IPS-18a (cell line): ENCODE measurements at regions not wholly inside any gene's neighbourhood (a gene's known extent, or its start where the extent isn't known, plus 50 kb on each side); places are given as distances from the start of the nearest gene placed in this dataset.

Experiments
- H3K27ac ChIP-seq: one replicate; pipeline ENCODE4 v1.5.1; 2013; ENCODE audit warnings: low read length
- H3K27me3 ChIP-seq: one replicate; pipeline ENCODE4 v1.6.1; 2013; ENCODE audit warnings: mild to moderate bottlenecking, low read length; ENCODE audit not compliant: control insufficient read depth, insufficient read depth
- H3K36me3 ChIP-seq: one replicate; pipeline ENCODE4 v1.6.1; 2013; ENCODE audit warnings: low read depth, low read length; ENCODE audit not compliant: control insufficient read depth
- H3K4me1 ChIP-seq: one replicate; pipeline ENCODE4 v1.6.1; 2013; ENCODE audit warnings: low read depth, low read length; ENCODE audit not compliant: control insufficient read depth
- H3K4me3 ChIP-seq: one replicate; pipeline ENCODE4 v1.5.1; 2013; ENCODE audit warnings: low read length
- H3K9ac ChIP-seq: one replicate; pipeline ENCODE4 v1.6.1; 2013; ENCODE audit warnings: mild to moderate bottlenecking, low read length, moderate library complexity
- H3K9me3 ChIP-seq: one replicate; pipeline ENCODE4 v1.6.1; 2013; ENCODE audit warnings: low read depth, low read length; ENCODE audit not compliant: control insufficient read depth

DNA sequence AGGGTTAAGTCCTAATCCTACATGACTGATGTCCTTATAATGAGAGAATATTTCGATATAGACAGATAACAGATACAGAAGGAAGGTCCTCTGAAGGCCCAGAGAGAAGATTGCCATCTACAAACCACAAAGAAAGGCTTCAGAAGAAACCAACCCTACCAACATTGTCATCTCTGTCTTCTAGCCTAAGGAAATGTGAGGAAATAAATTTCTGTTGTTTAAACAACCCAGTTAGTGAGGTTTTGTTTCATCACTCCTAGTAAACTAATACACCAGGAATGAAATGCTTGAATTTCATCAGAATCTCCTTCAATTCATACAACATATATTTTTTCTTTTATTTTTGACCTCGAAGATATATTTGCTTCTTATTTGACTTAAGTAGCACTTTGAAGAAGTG lies 1527.8 kb downstream of the STIM2 start:
- no peaks in the 10 kb centered on the region for H3K36me3 ChIP-seq
- H3K4me1 ChIP-seq: no peaks in the 10 kb centered on the region
- H3K4me3 ChIP-seq: no peak overlapping the region
- H3K27ac ChIP-seq: no peak overlapping the region
- H3K9me3 ChIP-seq: no peaks in the 10 kb centered on the region
- H3K27me3 ChIP-seq: no peaks in the 10 kb centered on the region
- H3K9ac ChIP-seq: no peak overlapping the region

DNA sequence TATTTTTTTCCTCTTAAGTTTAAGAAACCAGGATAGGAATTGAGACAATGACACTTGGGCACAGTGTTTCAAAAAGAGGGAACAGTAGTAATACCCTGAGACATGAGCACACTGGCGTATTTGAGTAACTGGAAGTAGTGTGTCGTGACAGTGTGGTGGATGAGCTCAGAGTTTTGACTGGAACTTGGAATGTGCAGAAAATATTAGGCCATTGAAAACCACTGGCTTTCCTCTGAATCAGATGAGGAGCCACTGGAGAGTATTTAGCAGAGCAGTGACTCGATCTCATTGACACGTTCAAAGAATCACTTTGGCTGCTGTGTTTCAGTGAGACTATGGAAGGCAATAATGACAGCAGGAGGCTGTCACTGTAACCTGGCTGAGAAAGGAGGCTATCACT lies 1531.2 kb downstream of the STIM2 start:
- Histone ChIP-seq H3K27ac (no peak overlapping the region), H3K4me3 (no peak overlapping the region), H3K4me1 (no peaks in the 10 kb centered on the region), H3K36me3 (no peaks in the 10 kb centered on the region), H3K27me3 (no peaks in the 10 kb centered on the region), H3K9me3 (no peaks in the 10 kb centered on the region), H3K9ac (no peak overlapping the region)

DNA sequence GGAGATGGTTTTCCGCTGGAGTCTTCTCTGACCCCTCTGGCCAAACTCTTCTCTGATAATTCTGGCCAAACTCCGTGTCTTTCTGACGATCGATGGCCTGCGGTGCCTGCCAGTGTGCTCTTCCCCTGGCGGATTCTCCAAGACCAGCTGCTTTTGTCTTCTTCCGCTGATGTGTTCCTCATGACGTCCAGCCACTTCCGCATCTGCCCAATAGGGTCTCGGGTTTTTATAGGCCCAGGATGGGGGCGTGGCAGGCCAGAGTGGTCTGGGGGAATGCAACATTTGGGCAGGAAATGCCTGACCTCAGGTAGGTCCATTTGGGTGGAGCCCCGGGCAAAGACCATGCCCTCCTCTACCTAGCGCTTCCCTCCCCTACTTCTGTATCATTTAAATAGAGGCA lies 1542.1 kb downstream of the STIM2 start:
- no peaks in the 10 kb centered on the region for H3K9me3 ChIP-seq
- no peaks in the 10 kb centered on the region for H3K27me3 ChIP-seq
- no peaks in the 10 kb centered on the region for H3K4me1 ChIP-seq
- no peak overlapping the region for H3K9ac ChIP-seq
- no peak overlapping the region for H3K27ac ChIP-seq
- no peaks in the 10 kb centered on the region for H3K36me3 ChIP-seq
- no peak overlapping the region for H3K4me3 ChIP-seq

DNA sequence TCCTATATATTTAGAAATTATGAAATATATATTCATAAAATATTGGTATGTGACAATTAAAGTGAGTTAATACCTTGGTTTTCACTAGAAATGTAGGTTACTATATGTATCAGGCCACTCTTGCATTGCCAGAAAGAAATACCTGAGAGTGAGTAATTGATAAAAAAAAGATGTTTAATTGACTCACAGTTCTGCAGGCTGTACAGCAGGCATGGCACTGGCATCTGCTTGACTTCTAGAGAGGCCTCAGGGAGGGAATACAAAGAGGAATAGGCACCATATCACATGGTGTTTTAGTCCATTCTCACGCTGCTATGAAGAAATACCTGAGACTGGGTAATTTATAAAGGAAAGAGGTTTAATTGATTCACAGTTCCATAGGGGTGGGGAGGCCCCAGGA lies 1560.6 kb downstream of the STIM2 start:
- Histone ChIP-seq H3K27me3 (no peaks in the 10 kb centered on the region), H3K9ac (no peak overlapping the region), H3K4me3 (no peak overlapping the region), H3K9me3 (no peaks in the 10 kb centered on the region), H3K36me3 (no peaks in the 10 kb centered on the region), H3K4me1 (no peaks in the 10 kb centered on the region), H3K27ac (no peak overlapping the region)

DNA sequence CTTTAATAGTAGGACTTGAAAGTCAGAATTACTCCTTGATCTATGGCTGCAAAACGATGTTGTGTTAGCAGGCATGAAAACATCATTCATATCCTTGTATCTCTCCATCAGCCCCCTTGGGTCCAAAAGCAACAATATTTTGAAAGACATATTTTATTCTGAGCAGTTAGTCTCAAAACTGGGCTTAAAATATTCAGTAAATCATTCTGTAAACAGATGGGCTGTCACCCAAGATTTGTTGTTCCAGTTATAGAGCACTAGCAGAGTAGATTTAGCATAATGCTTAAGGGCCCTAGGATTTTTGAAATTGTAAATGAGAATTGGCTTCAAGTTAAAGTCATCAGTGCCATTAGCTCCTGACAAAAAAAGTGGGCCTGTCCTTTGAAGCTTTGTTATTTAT lies 1565.6 kb downstream of the STIM2 start:
- H3K27ac ChIP-seq: no peak overlapping the region
- H3K9me3 ChIP-seq: no peaks in the 10 kb centered on the region
- no peak overlapping the region for H3K9ac ChIP-seq
- H3K27me3 ChIP-seq: no peaks in the 10 kb centered on the region
- H3K4me1 ChIP-seq: no peaks in the 10 kb centered on the region
- no peak overlapping the region for H3K4me3 ChIP-seq
- no peaks in the 10 kb centered on the region for H3K36me3 ChIP-seq

DNA sequence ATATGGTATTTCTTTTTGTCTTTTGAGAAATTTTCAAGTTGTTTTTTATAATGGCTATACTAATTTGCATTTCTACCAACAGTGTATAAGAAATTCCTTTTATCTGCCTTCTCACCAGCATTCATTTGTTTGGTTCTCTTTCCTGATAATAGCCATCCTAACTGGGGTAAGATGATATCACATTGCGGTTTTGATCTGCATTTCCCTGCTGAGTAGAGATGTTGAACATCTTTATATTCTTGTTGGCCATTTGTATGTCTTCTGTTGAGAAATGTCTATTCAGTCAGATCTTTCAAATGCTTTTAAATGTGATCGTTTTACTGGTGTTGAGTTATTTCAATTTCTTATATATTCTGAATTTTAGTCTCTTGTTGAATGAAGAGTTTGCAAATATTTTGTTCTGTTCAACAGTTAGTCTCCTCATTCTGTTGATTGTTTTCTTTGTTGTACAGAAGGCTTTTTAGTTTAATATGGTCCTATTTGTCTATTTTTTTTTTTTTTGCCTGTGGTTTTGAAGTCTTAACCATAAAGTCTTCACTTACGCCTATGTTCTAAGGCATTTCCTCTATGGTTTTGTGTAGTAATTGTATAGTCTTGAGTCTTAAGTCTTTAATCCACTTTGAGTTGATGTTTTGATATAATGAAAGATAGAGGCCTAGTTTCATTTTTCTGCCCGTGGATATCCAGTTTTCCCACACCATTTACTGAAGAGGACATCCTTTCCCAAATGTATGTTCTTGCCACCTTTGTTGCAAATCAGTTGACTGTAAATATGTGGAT lies 1566.9 kb downstream of the STIM2 start:
- H3K36me3 ChIP-seq: no peaks in the 10 kb centered on the region
- no peak overlapping the region for H3K27ac ChIP-seq
- no peaks in the 10 kb centered on the region for H3K9me3 ChIP-seq
- H3K9ac ChIP-seq: no peak overlapping the region
- no peaks in the 10 kb centered on the region for H3K4me1 ChIP-seq
- H3K27me3 ChIP-seq: no peaks in the 10 kb centered on the region
- no peak overlapping the region for H3K4me3 ChIP-seq

DNA sequence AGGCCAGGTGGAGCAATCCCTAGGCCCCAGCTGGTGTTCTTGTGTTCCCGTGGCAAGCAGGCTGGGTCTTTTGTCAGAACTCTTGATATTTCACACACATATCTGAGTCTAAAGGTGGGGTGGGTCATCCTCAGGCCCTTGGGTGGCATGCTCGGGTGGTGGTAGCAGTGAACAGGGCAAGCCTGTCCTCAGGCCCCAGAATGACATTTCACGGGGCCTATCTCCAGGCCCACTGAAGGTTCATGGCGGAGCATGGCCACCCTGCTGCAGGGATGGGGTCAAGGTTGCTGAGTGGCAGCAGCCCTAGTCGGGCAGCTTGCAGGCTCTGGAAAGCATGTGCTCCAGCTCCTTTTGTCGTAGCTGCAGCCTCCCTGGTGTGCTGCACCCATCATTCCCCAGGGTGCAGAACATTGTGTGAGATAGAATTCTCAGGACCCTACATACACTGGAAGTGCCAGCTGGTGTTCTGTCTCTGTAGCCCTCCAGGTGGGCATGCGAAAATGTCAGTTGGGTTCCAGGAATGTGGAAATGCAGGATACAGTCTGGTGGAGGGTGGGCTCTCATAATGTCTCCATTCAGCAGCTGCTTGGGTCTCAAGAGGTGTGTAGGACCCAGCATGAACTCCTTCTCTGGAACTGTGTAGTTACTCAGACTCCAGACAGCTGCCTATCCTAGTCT lies 1571.8 kb downstream of the STIM2 start:
- no peak overlapping the region for H3K9ac ChIP-seq
- H3K9me3 ChIP-seq: no peaks in the 10 kb centered on the region
- no peak overlapping the region for H3K27ac ChIP-seq
- H3K4me3 ChIP-seq: no peak overlapping the region
- peaks cover 14% of the 10 kb centered on the region for H3K4me1 ChIP-seq
- no peaks in the 10 kb centered on the region for H3K36me3 ChIP-seq
- no peaks in the 10 kb centered on the region for H3K27me3 ChIP-seq

DNA sequence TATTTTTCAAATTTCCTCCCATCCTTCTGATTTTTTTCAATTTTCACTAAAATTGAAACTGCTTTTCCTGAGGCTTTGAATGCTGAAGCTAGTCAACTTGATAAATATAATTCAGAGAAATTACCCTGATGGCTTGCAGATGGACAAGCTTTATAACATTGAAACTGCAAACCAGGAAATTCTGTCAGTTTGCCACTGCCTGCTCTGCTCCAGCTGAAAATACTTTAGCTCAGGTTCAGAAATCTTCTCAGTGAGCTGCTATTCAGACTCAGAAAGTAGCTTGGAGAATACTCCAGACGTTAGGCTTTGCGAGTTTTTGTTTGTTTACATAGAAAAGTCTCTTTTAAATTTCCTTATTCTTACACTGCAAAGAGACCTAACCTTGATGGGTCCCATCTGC lies 1574.7 kb downstream of the STIM2 start:
- no peak overlapping the region for H3K27ac ChIP-seq
- no peaks in the 10 kb centered on the region for H3K27me3 ChIP-seq
- H3K4me3 ChIP-seq: no peak overlapping the region
- H3K36me3 ChIP-seq: no peaks in the 10 kb centered on the region
- no peak overlapping the region for H3K9ac ChIP-seq
- H3K9me3 ChIP-seq: no peaks in the 10 kb centered on the region
- peaks cover 14% of the 10 kb centered on the region for H3K4me1 ChIP-seq

DNA sequence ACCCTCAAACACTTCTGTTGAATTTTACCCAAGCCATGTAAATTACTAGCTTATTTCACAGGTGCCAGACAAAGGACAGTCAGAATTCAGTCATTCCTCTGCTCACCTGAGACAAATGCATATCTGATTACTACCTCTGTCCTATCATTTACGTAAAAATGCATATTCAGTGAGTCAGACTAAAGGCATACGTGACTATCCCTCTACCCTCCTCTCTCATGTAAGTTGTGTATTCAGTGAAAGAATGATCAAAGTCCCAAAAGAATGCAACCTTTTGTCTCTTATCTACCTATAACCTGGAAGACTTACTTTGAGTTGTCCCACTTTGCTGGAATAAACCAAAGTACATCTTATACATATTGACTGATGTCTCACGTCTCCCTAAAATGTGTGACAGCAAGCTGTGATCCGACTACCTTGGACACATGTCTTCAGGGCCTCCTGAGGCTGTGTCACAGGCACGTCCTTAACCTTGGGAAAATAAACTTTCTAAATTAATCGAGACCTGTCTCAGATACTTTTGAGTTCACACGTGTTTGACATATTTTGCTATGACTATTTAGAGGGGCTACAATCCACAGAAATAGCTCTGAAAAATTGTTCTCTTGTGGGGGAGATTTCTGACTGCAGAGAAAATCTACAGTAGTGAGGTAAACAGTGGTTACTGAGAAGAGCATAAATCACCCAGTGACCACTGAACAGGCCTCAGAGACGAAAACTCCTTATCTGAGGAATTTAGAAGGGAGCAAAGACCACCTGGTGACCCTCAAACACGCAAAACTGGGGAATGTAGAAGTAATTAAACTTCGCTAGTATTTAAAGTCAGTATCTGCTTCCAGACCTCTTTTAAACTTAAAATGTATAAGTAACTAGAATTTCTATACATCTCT lies 1575.8 kb downstream of the STIM2 start:
- H3K4me1 ChIP-seq: peaks cover 14% of the 10 kb centered on the region
- H3K9ac ChIP-seq: no peak overlapping the region
- no peak overlapping the region for H3K4me3 ChIP-seq
- no peak overlapping the region for H3K27ac ChIP-seq
- no peaks in the 10 kb centered on the region for H3K27me3 ChIP-seq
- no peaks in the 10 kb centered on the region for H3K36me3 ChIP-seq
- H3K9me3 ChIP-seq: no peaks in the 10 kb centered on the region

DNA sequence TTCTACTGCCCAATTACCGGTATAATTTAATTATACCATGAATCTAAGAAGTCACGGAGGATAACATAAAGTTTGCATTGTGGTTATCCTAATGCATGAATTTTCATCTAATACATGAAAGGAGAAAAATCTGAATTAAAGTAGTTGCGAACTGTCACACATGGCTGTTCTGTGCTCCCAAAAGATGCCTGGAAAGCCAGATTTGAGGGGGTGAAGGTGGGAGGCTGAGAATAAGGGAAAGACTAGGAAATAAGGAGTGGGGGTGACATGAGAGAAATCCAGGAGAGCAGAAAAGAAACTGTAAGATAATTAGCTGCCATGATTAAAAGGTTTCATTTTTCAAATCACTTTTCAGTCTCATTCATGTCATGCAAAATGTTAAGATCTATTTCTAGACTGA lies 1582.7 kb downstream of the STIM2 start:
- peaks cover 5% of the 10 kb centered on the region for H3K4me1 ChIP-seq
- H3K36me3 ChIP-seq: no peaks in the 10 kb centered on the region
- no peak overlapping the region for H3K27ac ChIP-seq
- H3K27me3 ChIP-seq: no peaks in the 10 kb centered on the region
- no peak overlapping the region for H3K9ac ChIP-seq
- H3K9me3 ChIP-seq: no peaks in the 10 kb centered on the region
- H3K4me3 ChIP-seq: no peak overlapping the region

DNA sequence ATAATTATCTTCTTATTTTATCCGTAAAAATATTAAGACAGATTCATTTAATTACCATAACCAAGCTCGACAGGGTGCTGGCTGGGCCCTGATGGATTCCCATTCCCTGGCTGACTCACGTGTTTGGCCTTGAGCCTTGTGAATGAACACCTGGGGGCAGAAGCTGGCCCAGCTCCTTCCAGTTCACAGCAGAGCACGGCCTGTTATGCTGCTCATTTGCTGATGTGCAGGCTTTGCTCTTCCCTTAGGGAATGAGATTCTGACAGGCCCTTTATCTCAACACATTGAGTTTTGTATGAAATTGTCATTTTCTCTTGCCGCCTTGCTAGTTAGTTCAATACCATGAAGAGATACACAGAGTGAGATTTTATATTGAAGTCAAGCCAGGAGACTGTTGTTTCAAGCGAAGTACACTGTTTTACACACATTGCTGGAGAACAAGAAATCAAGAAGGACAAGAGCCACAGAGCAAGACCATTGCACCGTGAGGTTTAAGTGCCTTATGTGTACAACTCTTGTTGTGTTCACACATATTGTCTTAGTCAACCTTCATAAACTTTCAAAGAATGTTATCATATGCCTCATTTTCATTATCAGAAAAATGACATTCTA lies 1583.3 kb downstream of the STIM2 start:
- H3K27ac ChIP-seq: no peak overlapping the region
- no peaks in the 10 kb centered on the region for H3K9me3 ChIP-seq
- no peak overlapping the region for H3K9ac ChIP-seq
- no peaks in the 10 kb centered on the region for H3K27me3 ChIP-seq
- peaks cover 5% of the 10 kb centered on the region for H3K4me1 ChIP-seq
- H3K36me3 ChIP-seq: no peaks in the 10 kb centered on the region
- no peak overlapping the region for H3K4me3 ChIP-seq
